SU-DHL-6 (cell line): ENCODE measurements at regions not wholly inside any gene's neighbourhood (a gene's known extent, or its start where the extent isn't known, plus 50 kb on each side); places are given as distances from the start of the nearest gene placed in this dataset.

Experiments used
- EZH2phosphoT487 ChIP-seq: fragments of 200-600 bp; sonication (generic), shearing (Covaris generic); conservative IDR thresholded peaks from 2 replicates; pipeline ENCODE4 v1.6.1; 2018; ENCODE audit warnings: mild to moderate bottlenecking, antibody characterized with exemption, low read length, moderate library complexity, mixed read lengths
- TF ChIP-seq, protein P1 (sequence below): fragments of 200-600 bp; sonication (generic); IDR thresholded peaks from one replicate; pipeline ENCODE4 v1.5.1; 2017; ENCODE audit warnings: antibody characterized with exemption, mild to moderate bottlenecking, low read length, moderate library complexity; ENCODE audit not compliant: insufficient read depth, poor library complexity, severe bottlenecking

DNA sequence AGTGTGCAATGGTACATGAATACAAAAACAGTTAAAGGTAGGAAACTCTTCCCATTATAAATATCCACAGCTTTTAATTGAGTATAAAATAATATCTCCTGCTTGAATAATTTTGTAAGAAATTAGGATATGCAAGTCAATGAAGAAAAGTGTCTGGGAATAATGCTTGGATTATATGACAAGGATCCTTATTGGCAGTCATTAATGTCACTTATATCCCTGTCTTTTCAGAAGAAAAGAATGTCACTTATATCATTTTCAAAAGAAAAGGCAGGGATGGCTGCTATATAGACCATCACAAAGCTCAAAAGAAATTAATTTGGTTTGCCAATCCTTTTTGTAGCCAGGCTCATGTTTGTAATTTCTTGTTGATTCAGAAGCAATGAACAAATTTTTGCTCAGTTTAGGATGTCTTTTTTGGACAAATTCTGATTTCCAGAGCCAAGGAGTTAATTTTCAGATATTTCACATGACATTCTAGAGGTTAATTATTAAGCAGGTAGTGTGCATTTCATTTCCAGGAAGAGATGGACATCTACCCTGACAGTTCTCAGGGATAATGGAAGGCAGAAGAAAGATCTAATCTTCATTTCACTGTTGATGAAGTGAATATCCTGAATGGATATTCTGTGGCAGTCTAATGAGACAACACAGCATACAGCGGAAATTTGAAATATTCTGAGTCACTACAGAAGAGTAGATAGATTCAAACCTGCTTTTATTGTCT is 299.8 kb downstream of the RPS29 start:
- TF ChIP-seq, protein P1, sequence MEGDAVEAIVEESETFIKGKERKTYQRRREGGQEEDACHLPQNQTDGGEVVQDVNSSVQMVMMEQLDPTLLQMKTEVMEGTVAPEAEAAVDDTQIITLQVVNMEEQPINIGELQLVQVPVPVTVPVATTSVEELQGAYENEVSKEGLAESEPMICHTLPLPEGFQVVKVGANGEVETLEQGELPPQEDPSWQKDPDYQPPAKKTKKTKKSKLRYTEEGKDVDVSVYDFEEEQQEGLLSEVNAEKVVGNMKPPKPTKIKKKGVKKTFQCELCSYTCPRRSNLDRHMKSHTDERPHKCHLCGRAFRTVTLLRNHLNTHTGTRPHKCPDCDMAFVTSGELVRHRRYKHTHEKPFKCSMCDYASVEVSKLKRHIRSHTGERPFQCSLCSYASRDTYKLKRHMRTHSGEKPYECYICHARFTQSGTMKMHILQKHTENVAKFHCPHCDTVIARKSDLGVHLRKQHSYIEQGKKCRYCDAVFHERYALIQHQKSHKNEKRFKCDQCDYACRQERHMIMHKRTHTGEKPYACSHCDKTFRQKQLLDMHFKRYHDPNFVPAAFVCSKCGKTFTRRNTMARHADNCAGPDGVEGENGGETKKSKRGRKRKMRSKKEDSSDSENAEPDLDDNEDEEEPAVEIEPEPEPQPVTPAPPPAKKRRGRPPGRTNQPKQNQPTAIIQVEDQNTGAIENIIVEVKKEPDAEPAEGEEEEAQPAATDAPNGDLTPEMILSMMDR = no peak
- no peak for TF ChIP-seq EZH2phosphoT487
